PC-3 (cell line): ENCODE measurements at regions not wholly inside any gene's neighbourhood (a gene's known extent, or its start where the extent isn't known, plus 50 kb on each side); places are given as distances from the start of the nearest gene placed in this dataset.

Experiments used
- ATAC-seq: fragments of 200-7000 bp; cut with Tn5 transposase; 2 replicates; pipeline ENCODE4 v1.9.1; 2020; ENCODE audit warnings: mild to moderate bottlenecking, moderate library complexity
- BruUV-seq: library from RNA; stranded (reverse); fragments of 400-500 nt; replicated peaks from 2 replicates; lab custom pipeline; 2021; lab: Mats Ljungman, UMichigan
- CTCF ChIA-PET: fragments of 300-600 bp; sonication (Branson Sonifier 250); formaldehyde crosslinking; loops from one replicate; lab custom pipeline; 2022; ENCODE audit warnings: antibody characterized with exemption; lab: Charles Lee
- POLR2A ChIA-PET: fragments of 300-600 bp; sonication (Branson Sonifier 250); formaldehyde crosslinking; loops from one replicate; lab custom pipeline; 2022; ENCODE audit warnings: antibody characterized with exemption; ENCODE audit not compliant: unreplicated experiment; lab: Charles Lee
- DNase-seq: peaks from one replicate; pipeline ENCODE4 v3.0.0-alpha.2; 2015
- H2AFZ ChIP-seq: fragments of 300-600 bp; sonication (generic); 2 replicates; pipeline ENCODE4 v1.6.0; 2016; ENCODE audit warnings: antibody characterized with exemption, low read length
- H3F3A ChIP-seq: fragments of 300-600 bp; sonication (generic); one replicate; pipeline ENCODE4 v1.6.0; 2017; ENCODE audit warnings: antibody characterized with exemption, low read length, control low read depth, mild to moderate bottlenecking; ENCODE audit not compliant: unreplicated experiment
- H3K27ac ChIP-seq: fragments of 300-600 bp; sonication (generic); 2 replicates; pipeline ENCODE4 v1.5.1; 2016; ENCODE audit warnings: mild to moderate bottlenecking, low read length
- H3K27me3 ChIP-seq: fragments of 300-600 bp; sonication (generic); 2 replicates; pipeline ENCODE4 v1.6.1; 2016; ENCODE audit warnings: low read length, mixed read lengths
- H3K36me3 ChIP-seq: fragments of 300-600 bp; sonication (generic); 2 replicates; pipeline ENCODE4 v1.6.1; 2016; ENCODE audit warnings: low read depth, mixed run types, low read length, mixed read lengths
- H3K4me1 ChIP-seq: fragments of 300-600 bp; sonication (generic); 2 replicates; pipeline ENCODE4 v1.5.1; 2016; ENCODE audit warnings: low read length; ENCODE audit not compliant: insufficient read depth
- H3K4me2 ChIP-seq: fragments of 300-600 bp; sonication (generic); 2 replicates; pipeline ENCODE4 v1.6.0; 2016; ENCODE audit warnings: low read length
- H3K4me3 ChIP-seq: fragments of 300-600 bp; sonication (generic); 2 replicates; pipeline ENCODE4 v1.5.1; 2016; ENCODE audit warnings: mild to moderate bottlenecking, low read length, mixed read lengths
- H3K79me2 ChIP-seq: fragments of 300-600 bp; sonication (generic); 2 replicates; pipeline ENCODE4 v1.6.1; 2017; ENCODE audit warnings: low read length, mixed read lengths
- H3K9ac ChIP-seq: fragments of 300-600 bp; sonication (generic); 2 replicates; pipeline ENCODE4 v1.6.0; 2016; ENCODE audit warnings: mild to moderate bottlenecking, low read length
- H3K9me2 ChIP-seq: fragments of 300-600 bp; sonication (generic); replicated peaks from 2 replicates; pipeline ENCODE4 v1.6.1; 2016; ENCODE audit warnings: mixed run types, low read length, mixed read lengths
- H3K9me3 ChIP-seq: fragments of 300-600 bp; sonication (generic); 2 replicates; pipeline ENCODE4 v1.6.1; 2016; ENCODE audit warnings: low read length, mixed read lengths
- H4K20me1 ChIP-seq: fragments of 300-600 bp; sonication (generic); 2 replicates; pipeline ENCODE4 v1.6.1; 2016; ENCODE audit warnings: low read length, mixed read lengths
- CTCF ChIP-seq: fragments of 300-600 bp; sonication (generic); conservative IDR thresholded peaks from 2 replicates; pipeline ENCODE4 v1.5.1; 2017; ENCODE audit warnings: antibody characterized with exemption, low read depth, mild to moderate bottlenecking, low read length
- EZH2 ChIP-seq: fragments of 300-600 bp; sonication (generic); IDR thresholded peaks from one replicate; pipeline ENCODE4 v1.6.1; 2017; ENCODE audit warnings: antibody characterized with exemption, mild to moderate bottlenecking, low read length; ENCODE audit not compliant: unreplicated experiment
- EZH2phosphoT487 ChIP-seq: fragments of 300-600 bp; sonication (generic); IDR thresholded peaks from 2 replicates; pipeline ENCODE4 v1.6.1; 2018; ENCODE audit warnings: mild to moderate bottlenecking, antibody characterized with exemption, low read length, borderline replicate concordance
- intact Hi-C: fragments of 100-400 bp; cut with micrococcal nuclease; formaldehyde crosslinking; loops from 2 replicates; pipeline ENCODE4 v1.9.0; 2023

DNA sequence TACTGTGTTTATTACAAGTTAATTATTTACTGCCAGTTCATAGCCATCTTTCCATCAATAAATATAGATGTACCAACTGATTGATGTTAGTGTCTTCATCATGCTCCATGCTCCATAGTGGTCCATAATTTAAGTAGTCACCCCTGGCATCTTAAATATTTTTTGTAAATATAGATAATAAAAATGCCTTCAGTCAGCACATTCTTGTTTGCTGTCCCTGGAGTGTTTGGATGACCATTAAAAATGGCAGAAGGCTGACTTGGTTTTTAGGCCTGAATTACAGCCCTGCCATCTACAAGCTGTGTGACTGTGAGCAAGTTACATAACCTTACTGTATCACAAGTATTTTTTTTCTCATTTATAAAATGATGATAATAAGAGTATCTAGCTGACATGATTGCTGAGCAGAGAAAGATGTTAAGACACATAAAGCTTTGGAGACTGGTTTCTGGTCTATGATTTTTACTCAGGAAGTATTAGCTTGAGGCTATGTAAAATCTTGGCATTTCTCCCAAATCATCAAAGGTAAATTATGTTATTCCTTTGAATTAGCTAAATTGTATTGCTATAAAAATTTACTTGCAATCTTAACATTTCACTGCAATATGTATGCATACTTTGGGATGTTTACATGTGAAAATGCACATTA lies 427.2 kb downstream of the USP25 start:
- Histone ChIP-seq H3K27ac (no peak overlapping the region), H3K36me3 (no peaks in the 10 kb centered on the region), H2AFZ (no peak overlapping the region), H3K4me1 (peaks cover 19% of the 10 kb centered on the region), H3K9me3 (no peaks in the 10 kb centered on the region), H3K4me3 (no peak overlapping the region), H3K9ac (no peak overlapping the region), H3K27me3 (no peaks in the 10 kb centered on the region), H3F3A (no peaks in the 10 kb centered on the region), H4K20me1 (no peaks in the 10 kb centered on the region), H3K79me2 (no peaks in the 10 kb centered on the region), H3K9me2 (no peaks in the 10 kb centered on the region), H3K4me2 (no peak overlapping the region)
- intact Hi-C loops, result no loop called here
- ATAC-seq, result no peak
- TF ChIP-seq CTCF (no peak), EZH2 (no peak), EZH2phosphoT487 (no peak)
- no peak for DNase-seq
- BruUV-seq, result no TSS peak
- CTCF ChIA-PET, result no interaction called here
- POLR2A ChIA-PET, result no interaction called here

GRCh38 chr21:16159213-16159970 lies 429.6 kb downstream of the USP25 start:
- Histone ChIP-seq H2AFZ (peak overlapping the region; percentile 29; the same call in 1 of the 2 replicates), H3K79me2 (no peaks in the 10 kb centered on the region), H3K9me3 (no peaks in the 10 kb centered on the region), H3K27me3 (no peaks in the 10 kb centered on the region), H3K4me2 (peak overlapping the region; percentile 58), H3F3A (no peaks in the 10 kb centered on the region), H3K27ac (peak overlapping the region; percentile 81), H4K20me1 (no peaks in the 10 kb centered on the region), H3K4me3 (peak overlapping the region; percentile 24; the same call in 1 of the 2 replicates), H3K9ac (peak overlapping the region; percentile 15; the same call in 1 of the 2 replicates), H3K9me2 (no peaks in the 10 kb centered on the region), H3K36me3 (no peaks in the 10 kb centered on the region), H3K4me1 (peaks cover 19% of the 10 kb centered on the region)
- no peak for TF ChIP-seq EZH2
- intact Hi-C loops, result loop anchor here (1.0 to 2.0 kb wide), 4 partner anchors 41 to 171 kb away; no protein-coding TSS in a partner anchor
- ChIA-PET CTCF (interaction anchor here (0.6 kb wide), 1 partner anchor 10 kb away, joined by 3 read pairs; no protein-coding TSS in a partner anchor), POLR2A (no interaction called here)
- ATAC-seq (peak; percentile 94), DNase-seq (peak; percentile 71)
- BruUV-seq, result no TSS peak

DNA sequence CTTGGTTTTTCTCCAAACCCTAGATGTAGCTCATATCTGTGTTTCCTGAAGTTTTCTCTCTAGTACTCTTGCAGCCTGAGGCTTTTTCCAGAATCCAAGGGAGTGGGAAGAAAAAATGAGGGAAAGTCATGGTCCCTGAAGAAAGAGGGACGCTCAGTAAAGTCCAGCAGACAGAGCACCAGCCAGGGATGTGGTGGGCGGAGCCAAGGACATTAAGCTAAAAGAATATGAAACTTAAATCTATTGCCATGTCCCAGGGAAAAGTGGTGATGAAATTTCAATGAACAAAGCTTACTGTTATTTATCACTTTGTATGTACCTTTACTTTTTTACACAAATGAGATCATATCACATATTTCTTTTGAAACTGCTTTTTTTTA lies 430.2 kb downstream of the USP25 start:
- Histone ChIP-seq H4K20me1 (no peaks in the 10 kb centered on the region), H3K4me1 (peaks cover 19% of the 10 kb centered on the region), H2AFZ (0 out of 2 replicates have a peak overlapping the region, but pooled peaks have one; percentile 26), H3K79me2 (no peaks in the 10 kb centered on the region), H3K27ac (peak overlapping the region; percentile 81), H3K27me3 (peaks cover 4% of the 10 kb centered on the region; the same call in 1 of the 2 replicates), H3K9me2 (no peaks in the 10 kb centered on the region), H3K4me2 (peak overlapping the region; percentile 58), H3K36me3 (no peaks in the 10 kb centered on the region), H3K9me3 (no peaks in the 10 kb centered on the region), H3F3A (no peaks in the 10 kb centered on the region), H3K9ac (peak overlapping the region; percentile 15; the same call in 1 of the 2 replicates), H3K4me3 (peak overlapping the region; percentile 24; the same call in 1 of the 2 replicates)
- no TSS peak for BruUV-seq
- DNase-seq, result no peak
- ChIA-PET POLR2A (no interaction called here), CTCF (interaction anchor here (0.6 to 0.7 kb wide), 2 partner anchors 11 to 117 kb away, joined by 3 read pairs; no protein-coding TSS in a partner anchor)
- no peak for TF ChIP-seq EZH2
- TF ChIP-seq EZH2phosphoT487, result no peak
- TF ChIP-seq CTCF, result no peak
- intact Hi-C loops, result loop anchor here (1.0 to 2.0 kb wide), 4 partner anchors 41 to 170 kb away; no protein-coding TSS in a partner anchor
- ATAC-seq, result no peak
